ENCODE measurements at regions not wholly inside any gene's neighbourhood (a gene's known extent, or its start where the extent isn't known, plus 50 kb on each side); places are given as distances from the start of the nearest gene placed in this dataset.
"Not testable (repeated sequence)": the region's sequence is repeated elsewhere in the genome, so short reads cannot be mapped to it uniquely, and the experiment has no call there.

GRCh38 chr4:78714598-78714997 lies 61.6 kb upstream of the BMP2K start:
- TF ChIP-seq CTCF (IDR thresholded peaks at IDR 0.05); NFYB (CRISPR knock-in tag; conservative IDR thresholded peaks at IDR 0.05; ENCODE audit: low read depth); FOXP4 (CRISPR knock-in tag; IDR thresholded peaks at IDR 0.05); ZSCAN18 (CRISPR knock-in tag; IDR thresholded peaks at IDR 0.05); SMAD3 (CRISPR knock-in tag; IDR thresholded peaks at IDR 0.05; ENCODE audit: borderline replicate concordance); JUN (CRISPR knock-in tag; IDR thresholded peaks at IDR 0.05); SP1 (CRISPR knock-in tag; conservative IDR thresholded peaks at IDR 0.05): not testable (repeated sequence)

All from WTC11 (cell line).